A673 (cell line): ENCODE measurements at regions not wholly inside any gene's neighbourhood (a gene's known extent, or its start where the extent isn't known, plus 50 kb on each side); places are given as distances from the start of the nearest gene placed in this dataset.

Source experiments
- BruUV-seq: library from RNA; stranded (reverse); fragments of 400-500 nt; replicated peaks from 2 replicates; lab custom pipeline; 2021; lab: Mats Ljungman, UMichigan
- CTCF ChIA-PET: fragments of 300-600 bp; sonication (Branson Sonifier 250); formaldehyde crosslinking; loops from one replicate; lab custom pipeline; 2022; ENCODE audit warnings: antibody characterized with exemption; lab: Charles Lee
- POLR2A ChIA-PET: fragments of 300-600 bp; sonication (Branson Sonifier 250); formaldehyde crosslinking; loops from one replicate; lab custom pipeline; 2022; ENCODE audit warnings: antibody characterized with exemption; ENCODE audit not compliant: low non-redundant PET; lab: Charles Lee
- DNase-seq: peaks from one replicate; pipeline ENCODE4 v3.0.0-alpha.2; 2015; ENCODE audit warnings: low spot score
- H3K27ac ChIP-seq: fragments of 200-600 bp; sonication (generic); 2 replicates; pipeline ENCODE4 v1.5.1; 2016; ENCODE audit warnings: mixed run types, low read depth, mild to moderate bottlenecking, mixed read lengths, antibody characterized with exemption, low read length; ENCODE audit not compliant: poor library complexity, severe bottlenecking
- H3K27me3 ChIP-seq: fragments of 200-600 bp; sonication (generic); replicated peaks from 2 replicates; pipeline ENCODE4 v1.6.1; 2017; ENCODE audit warnings: mixed run types, low read depth, mild to moderate bottlenecking, mixed read lengths, antibody characterized with exemption, low read length; ENCODE audit not compliant: insufficient read depth, poor library complexity
- H3K36me3 ChIP-seq: fragments of 200-600 bp; sonication (generic); 2 replicates; pipeline ENCODE4 v1.6.1; 2016; ENCODE audit warnings: mixed run types, mild to moderate bottlenecking, mixed read lengths, antibody characterized with exemption, low read length; ENCODE audit not compliant: insufficient read depth, poor library complexity, severe bottlenecking
- H3K4me1 ChIP-seq: fragments of 200-600 bp; sonication (generic); 2 replicates; pipeline ENCODE4 v1.6.1; 2017; ENCODE audit warnings: mixed run types, mild to moderate bottlenecking, mixed read lengths, antibody characterized with exemption, low read length; ENCODE audit not compliant: insufficient read depth, poor library complexity, severe bottlenecking
- H3K4me3 ChIP-seq: fragments of 200-600 bp; sonication (generic); 2 replicates; pipeline ENCODE4 v1.5.1; 2016; ENCODE audit warnings: low read depth, mixed run types, mild to moderate bottlenecking, mixed read lengths, low read length; ENCODE audit not compliant: poor library complexity, severe bottlenecking
- H3K9me3 ChIP-seq: fragments of 200-600 bp; sonication (generic); 2 replicates; pipeline ENCODE4 v1.6.1; 2016; ENCODE audit warnings: mixed run types, low read depth, mild to moderate bottlenecking, mixed read lengths, antibody characterized with exemption, low read length; ENCODE audit not compliant: poor library complexity, severe bottlenecking
- EZH2 ChIP-seq: fragments of 200-600 bp; sonication (generic); IDR thresholded peaks from 2 replicates; pipeline ENCODE4 v1.6.1; 2017; ENCODE audit warnings: borderline replicate concordance, low read depth, mild to moderate bottlenecking, mixed read lengths, antibody characterized with exemption, low read length; ENCODE audit not compliant: poor library complexity, severe bottlenecking
- intact Hi-C: fragments of 100-400 bp; cut with micrococcal nuclease; formaldehyde crosslinking; loops from one replicate; pipeline ENCODE4 v1.10.0; 2022; ENCODE audit not compliant: unreplicated experiment
- TF ChIP-seq, protein P1 (sequence below): fragments of 300-800, 200-600 bp; sonication (generic); conservative IDR thresholded peaks from 2 replicates; pipeline ENCODE4 v1.5.1; 2017; ENCODE audit warnings: low read depth, mild to moderate bottlenecking, antibody characterized with exemption, low read length, moderate library complexity, mixed read lengths

DNA sequence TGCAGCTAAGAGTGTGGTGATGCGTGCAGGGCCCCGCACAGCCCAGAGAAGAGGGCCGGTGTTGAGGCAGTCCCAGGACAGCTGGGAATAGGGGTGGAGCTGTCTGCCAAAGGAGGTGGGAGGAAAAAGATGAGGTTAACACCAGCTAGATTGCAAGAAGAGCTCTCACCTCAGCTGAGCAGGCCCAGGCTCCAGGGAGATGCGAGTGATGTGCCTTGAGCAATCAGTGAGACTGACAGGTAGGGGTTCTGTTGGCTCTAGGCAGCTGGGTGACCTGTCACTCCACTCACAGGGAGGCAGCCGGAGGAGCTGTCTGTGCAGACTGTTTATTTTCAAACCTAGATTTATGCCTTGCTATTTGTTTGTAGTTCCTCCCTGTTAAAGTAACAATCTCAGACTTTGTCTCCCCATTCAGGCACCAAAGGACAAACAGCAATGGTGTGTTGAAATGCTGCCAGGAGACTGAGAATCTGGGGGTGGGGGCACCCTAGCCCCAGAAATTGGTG is 205.1 kb upstream of the CXCL12 start:
- Histone ChIP-seq H3K36me3 (no peaks in the 10 kb centered on the region), H3K9me3 (no peaks in the 10 kb centered on the region), H3K4me1 (no peaks in the 10 kb centered on the region), H3K4me3 (no peak overlapping the region), H3K27ac (no peak overlapping the region), H3K27me3 (no peaks in the 10 kb centered on the region)
- intact Hi-C loops = no loop called here
- TF ChIP-seq, protein P1, sequence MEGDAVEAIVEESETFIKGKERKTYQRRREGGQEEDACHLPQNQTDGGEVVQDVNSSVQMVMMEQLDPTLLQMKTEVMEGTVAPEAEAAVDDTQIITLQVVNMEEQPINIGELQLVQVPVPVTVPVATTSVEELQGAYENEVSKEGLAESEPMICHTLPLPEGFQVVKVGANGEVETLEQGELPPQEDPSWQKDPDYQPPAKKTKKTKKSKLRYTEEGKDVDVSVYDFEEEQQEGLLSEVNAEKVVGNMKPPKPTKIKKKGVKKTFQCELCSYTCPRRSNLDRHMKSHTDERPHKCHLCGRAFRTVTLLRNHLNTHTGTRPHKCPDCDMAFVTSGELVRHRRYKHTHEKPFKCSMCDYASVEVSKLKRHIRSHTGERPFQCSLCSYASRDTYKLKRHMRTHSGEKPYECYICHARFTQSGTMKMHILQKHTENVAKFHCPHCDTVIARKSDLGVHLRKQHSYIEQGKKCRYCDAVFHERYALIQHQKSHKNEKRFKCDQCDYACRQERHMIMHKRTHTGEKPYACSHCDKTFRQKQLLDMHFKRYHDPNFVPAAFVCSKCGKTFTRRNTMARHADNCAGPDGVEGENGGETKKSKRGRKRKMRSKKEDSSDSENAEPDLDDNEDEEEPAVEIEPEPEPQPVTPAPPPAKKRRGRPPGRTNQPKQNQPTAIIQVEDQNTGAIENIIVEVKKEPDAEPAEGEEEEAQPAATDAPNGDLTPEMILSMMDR = no peak
- no peak for TF ChIP-seq EZH2
- POLR2A ChIA-PET = no interaction called here
- BruUV-seq = no TSS peak
- no peak for DNase-seq
- CTCF ChIA-PET = no interaction called here

DNA sequence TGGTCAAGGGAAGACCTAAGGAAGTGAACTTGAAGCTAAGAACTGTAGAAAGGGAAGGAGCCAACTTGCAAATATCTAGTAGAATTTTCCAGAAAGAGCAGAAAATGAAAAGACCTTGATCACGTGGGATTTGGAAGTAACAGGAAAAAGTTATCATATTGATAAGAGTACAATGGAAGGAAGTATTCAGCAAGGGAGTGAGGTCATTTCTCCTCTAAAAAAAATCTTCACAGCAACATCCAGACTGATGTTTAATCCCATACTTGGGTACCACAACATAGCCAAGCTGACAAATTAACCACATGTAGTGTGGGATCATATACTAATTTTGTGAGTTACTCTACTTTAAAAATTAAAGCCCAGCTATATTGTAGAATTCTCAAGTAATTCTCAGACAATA is 207.0 kb upstream of the CXCL12 start:
- no peaks in the 10 kb centered on the region for H3K27me3 ChIP-seq
- ChIA-PET CTCF (no interaction called here), POLR2A (no interaction called here)
- no peaks in the 10 kb centered on the region for H3K9me3 ChIP-seq
- no peak for DNase-seq
- TF ChIP-seq, protein P1 = no peak
- TF ChIP-seq EZH2 = no peak
- H3K27ac ChIP-seq = no peak overlapping the region
- H3K4me1 ChIP-seq = no peaks in the 10 kb centered on the region
- no peak overlapping the region for H3K4me3 ChIP-seq
- no TSS peak for BruUV-seq
- intact Hi-C loops = no loop called here
- no peaks in the 10 kb centered on the region for H3K36me3 ChIP-seq

DNA sequence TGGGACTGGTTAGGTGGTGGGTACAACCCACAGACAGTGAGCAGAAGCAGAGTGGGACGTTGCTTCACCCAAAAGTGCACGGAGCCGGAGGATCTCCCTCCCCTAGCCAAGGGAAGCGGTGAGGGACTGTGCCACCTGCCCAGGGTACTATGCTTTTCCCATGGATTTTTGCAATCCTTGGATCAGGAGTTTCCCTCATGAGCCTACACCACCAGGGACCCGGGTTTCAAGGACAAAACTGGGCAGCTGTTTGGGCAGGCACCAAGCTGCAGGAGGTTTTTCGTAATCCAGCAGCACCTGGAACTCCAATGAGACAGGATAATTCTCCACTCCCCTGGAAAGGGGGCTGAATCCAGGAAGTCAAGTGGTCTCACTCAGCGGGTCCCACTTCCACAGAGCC is 209.1 kb upstream of the CXCL12 start:
- H3K9me3 ChIP-seq = no peaks in the 10 kb centered on the region
- H3K27me3 ChIP-seq = no peaks in the 10 kb centered on the region
- DNase-seq = no peak
- H3K4me3 ChIP-seq = no peak overlapping the region
- H3K27ac ChIP-seq = no peak overlapping the region
- H3K36me3 ChIP-seq = no peaks in the 10 kb centered on the region
- ChIA-PET CTCF (no interaction called here), POLR2A (no interaction called here)
- no peaks in the 10 kb centered on the region for H3K4me1 ChIP-seq
- no TSS peak for BruUV-seq
- TF ChIP-seq, protein P1 = no peak
- no peak for TF ChIP-seq EZH2
- intact Hi-C loops = no loop called here
